HepG2 (cell line): ENCODE measurements at regions not wholly inside any gene's neighbourhood (a gene's known extent, or its start where the extent isn't known, plus 50 kb on each side); places are given as distances from the start of the nearest gene placed in this dataset.

Experiments used
- FUBP1 ChIP-seq: sonication (generic); formaldehyde crosslinking; IDR thresholded peaks from 2 replicates; pipeline ENCODE4 v1.5.1; 2020; ENCODE audit warnings: missing genetic modification reagents, mild to moderate bottlenecking, borderline replicate concordance
- MTA3 ChIP-seq: sonication (generic); formaldehyde crosslinking; IDR thresholded peaks from 2 replicates; pipeline ENCODE4 v1.4.0; 2020; ENCODE audit warnings: missing genetic modification reagents
- SMARCE1 ChIP-seq: fragments of 450-650 bp; IDR thresholded peaks from 2 replicates; pipeline ENCODE4 v1.6.1; 2017; ENCODE audit warnings: borderline replicate concordance
- TRIM24 ChIP-seq: sonication (generic); formaldehyde crosslinking; IDR thresholded peaks from 2 replicates; pipeline ENCODE4 v1.8.0; 2022; ENCODE audit warnings: mild to moderate bottlenecking, missing genetic modification reagents
- ZBTB7A ChIP-seq: sonication (generic); formaldehyde crosslinking; IDR thresholded peaks from 2 replicates; pipeline ENCODE4 v1.8.0; 2022; ENCODE audit warnings: mild to moderate bottlenecking, missing genetic modification reagents
- ZNF180 ChIP-seq: sonication (generic); formaldehyde crosslinking; IDR thresholded peaks from 2 replicates; pipeline ENCODE4 v1.4.0; 2020; ENCODE audit warnings: low read depth, missing genetic modification reagents, borderline replicate concordance
- ZNF577 ChIP-seq: sonication (generic); formaldehyde crosslinking; IDR thresholded peaks from 2 replicates; pipeline ENCODE4 v1.4.0; 2020; ENCODE audit warnings: mild to moderate bottlenecking, low read depth, missing genetic modification reagents, borderline replicate concordance
- ZNF772 ChIP-seq: sonication (generic); formaldehyde crosslinking; IDR thresholded peaks from 2 replicates; pipeline ENCODE4 v1.5.0; 2020; ENCODE audit warnings: mild to moderate bottlenecking, missing genetic modification reagents
- TF ChIP-seq, protein P1 (sequence below): IDR thresholded peaks from 2 replicates; pipeline ENCODE4 v1.6.1; 2016; ENCODE audit warnings: missing compliant biosample characterization, missing genetic modification reagents, borderline replicate concordance
- TF ChIP-seq, protein P2 (sequence below): sonication (generic); formaldehyde crosslinking; IDR thresholded peaks from 2 replicates; pipeline ENCODE4 v1.4.0; 2020; ENCODE audit warnings: missing genetic modification reagents, mild to moderate bottlenecking, borderline replicate concordance
- TF ChIP-seq, protein P3 (sequence below): sonication (generic); formaldehyde crosslinking; IDR thresholded peaks from 2 replicates; pipeline ENCODE4 v1.4.0; 2020; ENCODE audit warnings: mild to moderate bottlenecking, missing genetic modification reagents
- TF ChIP-seq, protein P4 (sequence below): sonication (generic); formaldehyde crosslinking; IDR thresholded peaks from 2 replicates; pipeline ENCODE4 v1.8.0; 2022; ENCODE audit warnings: mild to moderate bottlenecking, missing genetic modification reagents, moderate library complexity

- TF ChIP-seq, protein P1, sequence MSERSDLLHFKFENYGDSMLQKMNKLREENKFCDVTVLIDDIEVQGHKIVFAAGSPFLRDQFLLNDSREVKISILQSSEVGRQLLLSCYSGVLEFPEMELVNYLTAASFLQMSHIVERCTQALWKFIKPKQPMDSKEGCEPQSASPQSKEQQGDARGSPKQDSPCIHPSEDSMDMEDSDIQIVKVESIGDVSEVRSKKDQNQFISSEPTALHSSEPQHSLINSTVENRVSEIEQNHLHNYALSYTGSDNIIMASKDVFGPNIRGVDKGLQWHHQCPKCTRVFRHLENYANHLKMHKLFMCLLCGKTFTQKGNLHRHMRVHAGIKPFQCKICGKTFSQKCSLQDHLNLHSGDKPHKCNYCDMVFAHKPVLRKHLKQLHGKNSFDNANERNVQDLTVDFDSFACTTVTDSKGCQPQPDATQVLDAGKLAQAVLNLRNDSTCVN (CRISPR knock-in tag): no peak
- TF ChIP-seq, protein P2, sequence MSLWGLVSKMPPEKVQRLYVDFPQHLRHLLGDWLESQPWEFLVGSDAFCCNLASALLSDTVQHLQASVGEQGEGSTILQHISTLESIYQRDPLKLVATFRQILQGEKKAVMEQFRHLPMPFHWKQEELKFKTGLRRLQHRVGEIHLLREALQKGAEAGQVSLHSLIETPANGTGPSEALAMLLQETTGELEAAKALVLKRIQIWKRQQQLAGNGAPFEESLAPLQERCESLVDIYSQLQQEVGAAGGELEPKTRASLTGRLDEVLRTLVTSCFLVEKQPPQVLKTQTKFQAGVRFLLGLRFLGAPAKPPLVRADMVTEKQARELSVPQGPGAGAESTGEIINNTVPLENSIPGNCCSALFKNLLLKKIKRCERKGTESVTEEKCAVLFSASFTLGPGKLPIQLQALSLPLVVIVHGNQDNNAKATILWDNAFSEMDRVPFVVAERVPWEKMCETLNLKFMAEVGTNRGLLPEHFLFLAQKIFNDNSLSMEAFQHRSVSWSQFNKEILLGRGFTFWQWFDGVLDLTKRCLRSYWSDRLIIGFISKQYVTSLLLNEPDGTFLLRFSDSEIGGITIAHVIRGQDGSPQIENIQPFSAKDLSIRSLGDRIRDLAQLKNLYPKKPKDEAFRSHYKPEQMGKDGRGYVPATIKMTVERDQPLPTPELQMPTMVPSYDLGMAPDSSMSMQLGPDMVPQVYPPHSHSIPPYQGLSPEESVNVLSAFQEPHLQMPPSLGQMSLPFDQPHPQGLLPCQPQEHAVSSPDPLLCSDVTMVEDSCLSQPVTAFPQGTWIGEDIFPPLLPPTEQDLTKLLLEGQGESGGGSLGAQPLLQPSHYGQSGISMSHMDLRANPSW (CRISPR knock-in tag): no peak
- no peak for TF ChIP-seq ZNF577 (CRISPR knock-in tag)
- TF ChIP-seq, protein P3, sequence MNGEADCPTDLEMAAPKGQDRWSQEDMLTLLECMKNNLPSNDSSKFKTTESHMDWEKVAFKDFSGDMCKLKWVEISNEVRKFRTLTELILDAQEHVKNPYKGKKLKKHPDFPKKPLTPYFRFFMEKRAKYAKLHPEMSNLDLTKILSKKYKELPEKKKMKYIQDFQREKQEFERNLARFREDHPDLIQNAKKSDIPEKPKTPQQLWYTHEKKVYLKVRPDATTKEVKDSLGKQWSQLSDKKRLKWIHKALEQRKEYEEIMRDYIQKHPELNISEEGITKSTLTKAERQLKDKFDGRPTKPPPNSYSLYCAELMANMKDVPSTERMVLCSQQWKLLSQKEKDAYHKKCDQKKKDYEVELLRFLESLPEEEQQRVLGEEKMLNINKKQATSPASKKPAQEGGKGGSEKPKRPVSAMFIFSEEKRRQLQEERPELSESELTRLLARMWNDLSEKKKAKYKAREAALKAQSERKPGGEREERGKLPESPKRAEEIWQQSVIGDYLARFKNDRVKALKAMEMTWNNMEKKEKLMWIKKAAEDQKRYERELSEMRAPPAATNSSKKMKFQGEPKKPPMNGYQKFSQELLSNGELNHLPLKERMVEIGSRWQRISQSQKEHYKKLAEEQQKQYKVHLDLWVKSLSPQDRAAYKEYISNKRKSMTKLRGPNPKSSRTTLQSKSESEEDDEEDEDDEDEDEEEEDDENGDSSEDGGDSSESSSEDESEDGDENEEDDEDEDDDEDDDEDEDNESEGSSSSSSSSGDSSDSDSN (CRISPR knock-in tag): no peak
- no peak for TF ChIP-seq FUBP1 (CRISPR knock-in tag)
- no peak for TF ChIP-seq SMARCE1
- TF ChIP-seq MTA3 (CRISPR knock-in tag): no peak
- no peak for TF ChIP-seq ZNF772 (CRISPR knock-in tag)
- TF ChIP-seq, protein P4, sequence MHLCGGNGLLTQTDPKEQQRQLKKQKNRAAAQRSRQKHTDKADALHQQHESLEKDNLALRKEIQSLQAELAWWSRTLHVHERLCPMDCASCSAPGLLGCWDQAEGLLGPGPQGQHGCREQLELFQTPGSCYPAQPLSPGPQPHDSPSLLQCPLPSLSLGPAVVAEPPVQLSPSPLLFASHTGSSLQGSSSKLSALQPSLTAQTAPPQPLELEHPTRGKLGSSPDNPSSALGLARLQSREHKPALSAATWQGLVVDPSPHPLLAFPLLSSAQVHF (CRISPR knock-in tag): no peak
- no peak for TF ChIP-seq ZBTB7A (CRISPR knock-in tag)
- no peak for TF ChIP-seq TRIM24 (CRISPR knock-in tag)
- no peak for TF ChIP-seq ZNF180 (CRISPR knock-in tag)
- TF ChIP-seq, all 625 proteins: peak for 0
Measured at GRCh38 chr3:1571736-1572135, 478.9 kb downstream of the CNTN6 start (continued).
